Astrocyte (in vitro differentiated cells and primary cell): ENCODE measurements at regions not wholly inside any gene's neighbourhood (a gene's known extent, or its start where the extent isn't known, plus 50 kb on each side); places are given as distances from the start of the nearest gene placed in this dataset.

Experiments
- DNase-seq: peaks from one replicate; pipeline ENCODE4 v3.0.0-alpha.2; 2010; ENCODE audit warnings: low read depth
- FAIRE-seq: peaks from 2 replicates; lab custom pipeline; 2011; peaks lifted over from hg19 to GRCh38; lab: Jason Lieb, UNC
- H2AFZ ChIP-seq: 2 replicates; pipeline ENCODE4 v1.6.0; 2012; ENCODE audit warnings: low read depth, low read length, inconsistent platforms
- H3K27ac ChIP-seq: 2 replicates; pipeline ENCODE4 v1.5.1; 2011; ENCODE audit warnings: low read depth, low read length, inconsistent platforms
- H3K27me3 ChIP-seq: 2 replicates; pipeline ENCODE4 v1.6.0; 2011; ENCODE audit warnings: low read length, inconsistent platforms; ENCODE audit not compliant: insufficient read depth
- H3K36me3 ChIP-seq: 2 replicates; pipeline ENCODE4 v1.5.1; 2011; ENCODE audit warnings: low read length, inconsistent platforms; ENCODE audit not compliant: insufficient read depth
- H3K4me1 ChIP-seq: 2 replicates; pipeline ENCODE4 v1.5.1; 2011; ENCODE audit warnings: low read length, inconsistent platforms; ENCODE audit not compliant: insufficient read depth
- H3K4me2 ChIP-seq: 2 replicates; pipeline ENCODE4 v1.6.0; 2012; ENCODE audit warnings: low read length, inconsistent platforms
- H3K4me3 ChIP-seq: 2 replicates; pipeline ENCODE4 v1.5.1; 2011; ENCODE audit warnings: low read depth, mild to moderate bottlenecking, low read length, inconsistent platforms; ENCODE audit not compliant: insufficient read depth
- H3K79me2 ChIP-seq: 2 replicates; pipeline ENCODE4 v1.6.0; 2012; ENCODE audit warnings: mild to moderate bottlenecking, low read length, inconsistent platforms; ENCODE audit not compliant: insufficient read depth
- H3K9ac ChIP-seq: 2 replicates; pipeline ENCODE4 v1.6.0; 2012; ENCODE audit warnings: mild to moderate bottlenecking, low read length, inconsistent platforms
- H3K9me3 ChIP-seq: 2 replicates; pipeline ENCODE4 v1.5.1; 2012; ENCODE audit warnings: low read depth, mild to moderate bottlenecking, low read length, inconsistent platforms; ENCODE audit not compliant: insufficient read depth
- H4K20me1 ChIP-seq: 2 replicates; pipeline ENCODE4 v1.6.0; 2012; ENCODE audit warnings: low read length, inconsistent platforms; ENCODE audit not compliant: insufficient read depth
- H3K27ac Mint-ChIP-seq: one replicate; pipeline ENCODE4 v1.8.0; 2021; ENCODE audit warnings: mild to moderate bottlenecking, mixed read lengths; ENCODE audit not compliant: unreplicated experiment
- H3K27me3 Mint-ChIP-seq: one replicate; pipeline ENCODE4 v1.8.0; 2021; ENCODE audit warnings: low read depth, mixed read lengths; ENCODE audit not compliant: unreplicated experiment
- H3K36me3 Mint-ChIP-seq: one replicate; pipeline ENCODE4 v1.8.0; 2021; ENCODE audit warnings: low read depth, mixed read lengths; ENCODE audit not compliant: unreplicated experiment
- H3K4me1 Mint-ChIP-seq: one replicate; pipeline ENCODE4 v1.8.0; 2021; ENCODE audit warnings: low read depth, mixed read lengths; ENCODE audit not compliant: unreplicated experiment
- H3K4me3 Mint-ChIP-seq: one replicate; pipeline ENCODE4 v1.8.0; 2021; ENCODE audit warnings: mild to moderate bottlenecking, moderate library complexity, mixed read lengths; ENCODE audit not compliant: unreplicated experiment
- H3K9me3 Mint-ChIP-seq: one replicate; pipeline ENCODE4 v1.8.0; 2021; ENCODE audit warnings: mild to moderate bottlenecking, mixed read lengths; ENCODE audit not compliant: unreplicated experiment
- EZH2 ChIP-seq: IDR thresholded peaks from 2 replicates; pipeline ENCODE4 v1.6.1; 2012; ENCODE audit warnings: mild to moderate bottlenecking, low read length, inconsistent platforms; ENCODE audit not compliant: insufficient read depth
- TF ChIP-seq, protein P1 (sequence below): IDR thresholded peaks from 2 replicates; pipeline ENCODE4 v1.5.1; 2011; ENCODE audit warnings: low read depth, mild to moderate bottlenecking, inconsistent platforms, low read length, moderate library complexity; ENCODE audit not compliant: insufficient read depth

- Histone ChIP-seq H3K9me3 (no peaks in the 10 kb centered on the region), H4K20me1 (no peaks in the 10 kb centered on the region), H3K4me1 (no peaks in the 10 kb centered on the region), H3K36me3 (no peaks in the 10 kb centered on the region), H3K79me2 (no peaks in the 10 kb centered on the region), H3K27ac (no peak overlapping the region), H3K4me2 (no peak overlapping the region), H3K27me3 (no peaks in the 10 kb centered on the region), H3K4me3 (no peak overlapping the region), H3K9ac (no peak overlapping the region), H2AFZ (no peak overlapping the region)
- no peaks in the 10 kb centered on the region for H3K27me3 Mint-ChIP-seq
- no peaks in the 10 kb centered on the region for H3K36me3 Mint-ChIP-seq
- TF ChIP-seq, protein P1, sequence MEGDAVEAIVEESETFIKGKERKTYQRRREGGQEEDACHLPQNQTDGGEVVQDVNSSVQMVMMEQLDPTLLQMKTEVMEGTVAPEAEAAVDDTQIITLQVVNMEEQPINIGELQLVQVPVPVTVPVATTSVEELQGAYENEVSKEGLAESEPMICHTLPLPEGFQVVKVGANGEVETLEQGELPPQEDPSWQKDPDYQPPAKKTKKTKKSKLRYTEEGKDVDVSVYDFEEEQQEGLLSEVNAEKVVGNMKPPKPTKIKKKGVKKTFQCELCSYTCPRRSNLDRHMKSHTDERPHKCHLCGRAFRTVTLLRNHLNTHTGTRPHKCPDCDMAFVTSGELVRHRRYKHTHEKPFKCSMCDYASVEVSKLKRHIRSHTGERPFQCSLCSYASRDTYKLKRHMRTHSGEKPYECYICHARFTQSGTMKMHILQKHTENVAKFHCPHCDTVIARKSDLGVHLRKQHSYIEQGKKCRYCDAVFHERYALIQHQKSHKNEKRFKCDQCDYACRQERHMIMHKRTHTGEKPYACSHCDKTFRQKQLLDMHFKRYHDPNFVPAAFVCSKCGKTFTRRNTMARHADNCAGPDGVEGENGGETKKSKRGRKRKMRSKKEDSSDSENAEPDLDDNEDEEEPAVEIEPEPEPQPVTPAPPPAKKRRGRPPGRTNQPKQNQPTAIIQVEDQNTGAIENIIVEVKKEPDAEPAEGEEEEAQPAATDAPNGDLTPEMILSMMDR: no peak
- no peak for TF ChIP-seq EZH2
- DNase-seq (no peak), FAIRE-seq (no peak)
- H3K27ac Mint-ChIP-seq: no peak overlapping the region
- H3K4me1 Mint-ChIP-seq: no peaks in the 10 kb centered on the region
- H3K9me3 Mint-ChIP-seq: no peaks in the 10 kb centered on the region
- H3K4me3 Mint-ChIP-seq: no peak overlapping the region
These were observed 602.0 kb downstream of the GLUD2 start for GRCh38 chrX:121649417-121649816.

- Histone ChIP-seq H4K20me1 (no peaks in the 10 kb centered on the region), H3K4me1 (no peaks in the 10 kb centered on the region), H3K9me3 (no peaks in the 10 kb centered on the region), H3K9ac (no peak overlapping the region), H3K27ac (no peak overlapping the region), H3K27me3 (no peaks in the 10 kb centered on the region), H3K79me2 (no peaks in the 10 kb centered on the region), H3K36me3 (no peaks in the 10 kb centered on the region), H3K4me2 (no peak overlapping the region), H3K4me3 (no peak overlapping the region), H2AFZ (no peak overlapping the region)
- Mint-ChIP-seq H3K36me3 (no peaks in the 10 kb centered on the region), H3K4me1 (no peaks in the 10 kb centered on the region), H3K27me3 (no peaks in the 10 kb centered on the region), H3K9me3 (no peaks in the 10 kb centered on the region), H3K4me3 (no peak overlapping the region), H3K27ac (no peak overlapping the region)
- TF ChIP-seq EZH2: no peak
- TF ChIP-seq, protein P1: no peak
- no peak for DNase-seq
- FAIRE-seq: no peak
These were observed 607.9 kb downstream of the GLUD2 start for GRCh38 chrX:121655276-121655675.

DNA sequence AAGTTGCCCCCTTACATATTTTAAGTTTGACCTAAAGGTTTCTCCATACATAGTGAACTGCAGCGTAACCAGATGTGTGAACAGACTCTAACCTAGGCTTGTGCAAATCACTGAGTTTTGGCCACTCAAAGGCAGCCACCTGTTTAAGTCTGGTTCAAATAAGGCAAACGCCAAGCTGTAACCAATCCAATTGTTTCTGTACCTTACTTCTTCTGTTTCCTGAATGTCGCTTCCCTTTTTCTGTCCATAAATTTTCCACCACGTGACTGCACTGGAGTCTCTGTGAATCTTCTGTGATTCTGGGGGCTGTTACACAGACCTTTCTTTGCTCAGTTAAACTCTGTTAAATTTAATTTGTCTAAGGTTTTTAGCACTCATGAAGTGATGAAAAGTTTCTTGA, 618.8 kb downstream of the GLUD2 start:
- H3K27me3 Mint-ChIP-seq: no peaks in the 10 kb centered on the region
- Histone ChIP-seq H3K4me2 (no peak overlapping the region), H3K36me3 (no peaks in the 10 kb centered on the region), H3K27ac (no peak overlapping the region), H3K4me3 (no peak overlapping the region), H3K9ac (no peak overlapping the region), H3K9me3 (no peaks in the 10 kb centered on the region), H4K20me1 (no peaks in the 10 kb centered on the region), H3K4me1 (no peaks in the 10 kb centered on the region), H3K79me2 (no peaks in the 10 kb centered on the region), H3K27me3 (no peaks in the 10 kb centered on the region), H2AFZ (no peak overlapping the region)
- no peak overlapping the region for H3K27ac Mint-ChIP-seq
- DNase-seq (no peak), FAIRE-seq (no peak)
- H3K4me1 Mint-ChIP-seq: no peaks in the 10 kb centered on the region
- no peaks in the 10 kb centered on the region for H3K9me3 Mint-ChIP-seq
- TF ChIP-seq EZH2: no peak
- TF ChIP-seq, protein P1: no peak
- no peak overlapping the region for H3K4me3 Mint-ChIP-seq
- H3K36me3 Mint-ChIP-seq: no peaks in the 10 kb centered on the region
